Esophagus squamous epithelium (tissue), 4 donors: ENCODE measurements at regions not wholly inside any gene's neighbourhood (a gene's known extent, or its start where the extent isn't known, plus 50 kb on each side); places are given as distances from the start of the nearest gene placed in this dataset.

ENCODE experiments used
- POLR2A ChIP-seq, 4 donors: fragments of 450-650 bp; IDR thresholded peaks; one replicate each; pipeline ENCODE4 v1.6.1; 2017; ENCODE audit warnings: antibody characterized with exemption in 4 of 4, mild to moderate bottlenecking in 4 of 4, moderate library complexity in 3 of 4
- TF ChIP-seq, protein P1 (sequence below), 6 experiments: fragments of 450-650 bp in 4 of 6; fragments of 200-600 bp in 2 of 6; sonication (generic) in 2 of 6; IDR thresholded peaks; one replicate each; pipeline ENCODE4 v1.5.1; 2016 to 2019; ENCODE audit warnings: antibody characterized with exemption in 6 of 6, mild to moderate bottlenecking in 4 of 6, moderate library complexity in 4 of 6

- TF ChIP-seq, protein P1, sequence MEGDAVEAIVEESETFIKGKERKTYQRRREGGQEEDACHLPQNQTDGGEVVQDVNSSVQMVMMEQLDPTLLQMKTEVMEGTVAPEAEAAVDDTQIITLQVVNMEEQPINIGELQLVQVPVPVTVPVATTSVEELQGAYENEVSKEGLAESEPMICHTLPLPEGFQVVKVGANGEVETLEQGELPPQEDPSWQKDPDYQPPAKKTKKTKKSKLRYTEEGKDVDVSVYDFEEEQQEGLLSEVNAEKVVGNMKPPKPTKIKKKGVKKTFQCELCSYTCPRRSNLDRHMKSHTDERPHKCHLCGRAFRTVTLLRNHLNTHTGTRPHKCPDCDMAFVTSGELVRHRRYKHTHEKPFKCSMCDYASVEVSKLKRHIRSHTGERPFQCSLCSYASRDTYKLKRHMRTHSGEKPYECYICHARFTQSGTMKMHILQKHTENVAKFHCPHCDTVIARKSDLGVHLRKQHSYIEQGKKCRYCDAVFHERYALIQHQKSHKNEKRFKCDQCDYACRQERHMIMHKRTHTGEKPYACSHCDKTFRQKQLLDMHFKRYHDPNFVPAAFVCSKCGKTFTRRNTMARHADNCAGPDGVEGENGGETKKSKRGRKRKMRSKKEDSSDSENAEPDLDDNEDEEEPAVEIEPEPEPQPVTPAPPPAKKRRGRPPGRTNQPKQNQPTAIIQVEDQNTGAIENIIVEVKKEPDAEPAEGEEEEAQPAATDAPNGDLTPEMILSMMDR (IDR thresholded peaks at IDR 0.05), result no peak
- no peak for TF ChIP-seq POLR2A (IDR thresholded peaks at IDR 0.05)
Measured at GRCh38 chr1:8200317-8201115, 117.4 kb upstream of the SLC45A1 start.
